Endodermal cell (in vitro differentiated cells): ENCODE measurements at regions not wholly inside any gene's neighbourhood (a gene's known extent, or its start where the extent isn't known, plus 50 kb on each side); places are given as distances from the start of the nearest gene placed in this dataset.
A peak's percentile ranks its signal among the peaks of the same experiment; 100 is the strongest.

Source experiments
- DNase-seq: peaks from one replicate; pipeline ENCODE4 v3.0.0-alpha.2; 2017
- H3K27ac ChIP-seq: 2 replicates; pipeline ENCODE4 v1.5.1; 2013; ENCODE audit warnings: mild to moderate bottlenecking, low read depth, low read length, moderate library complexity
- H3K27me3 ChIP-seq: 2 replicates; pipeline ENCODE4 v1.6.1; 2013; ENCODE audit warnings: mild to moderate bottlenecking, low read length, moderate library complexity; ENCODE audit not compliant: insufficient read depth, control insufficient read depth, poor library complexity, severe bottlenecking
- H3K36me3 ChIP-seq: 2 replicates; pipeline ENCODE4 v1.7.0; 2013; ENCODE audit warnings: mild to moderate bottlenecking, low read length, moderate library complexity; ENCODE audit not compliant: control insufficient read depth, insufficient read depth
- H3K4me1 ChIP-seq: one replicate; pipeline ENCODE4 v1.7.0; 2013; ENCODE audit warnings: low read length; ENCODE audit not compliant: control insufficient read depth, insufficient read depth
- H3K4me3 ChIP-seq: 2 replicates; pipeline ENCODE4 v1.5.1; 2013; ENCODE audit warnings: mild to moderate bottlenecking, low read length, moderate library complexity
- H3K9ac ChIP-seq: 2 replicates; pipeline ENCODE4 v1.6.1; 2013; ENCODE audit warnings: mild to moderate bottlenecking, low read length, moderate library complexity; ENCODE audit not compliant: poor library complexity, severe bottlenecking; ENCODE audit errors: extremely low read depth
- H3K9me3 ChIP-seq: 2 replicates; pipeline ENCODE4 v1.6.1; 2013; ENCODE audit warnings: mild to moderate bottlenecking, low read length, moderate library complexity; ENCODE audit not compliant: control insufficient read depth
- H3K27ac Mint-ChIP-seq: 2 replicates; pipeline ENCODE4 v1.8.0; 2020; ENCODE audit warnings: mixed read lengths
- H3K27me3 Mint-ChIP-seq: 2 replicates; pipeline ENCODE4 v1.8.0; 2021; ENCODE audit warnings: mild to moderate bottlenecking, mixed read lengths; ENCODE audit not compliant: insufficient read depth
- H3K36me3 Mint-ChIP-seq: 2 replicates; pipeline ENCODE4 v1.8.0; 2020; ENCODE audit warnings: low read depth, mixed read lengths
- H3K4me1 Mint-ChIP-seq: 2 replicates; pipeline ENCODE4 v1.8.0; 2020; ENCODE audit warnings: mixed read lengths
- H3K4me3 Mint-ChIP-seq: 2 replicates; pipeline ENCODE4 v1.8.0; 2020; ENCODE audit warnings: mild to moderate bottlenecking, moderate library complexity, mixed read lengths
- H3K9me3 Mint-ChIP-seq: 2 replicates; pipeline ENCODE4 v1.8.0; 2020; ENCODE audit warnings: mild to moderate bottlenecking, mixed read lengths
- CTCF ChIP-seq: fragments of 200-600 bp; sonication (generic); conservative IDR thresholded peaks from 2 replicates; pipeline ENCODE4 v1.5.0; 2021; ENCODE audit warnings: antibody characterized with exemption, mild to moderate bottlenecking
- WGBS, 2 experiments: methylation state at CpG; one replicate each; pipeline versions ENCODE4 v1.1.5 to v1.1.7; 2013; ENCODE audit warnings: missing lambda C conversion rate in 2 of 2, mixed read lengths in 1 of 2; ENCODE audit not compliant: insufficient coverage in 1 of 2, insufficient read length in 1 of 2; 5-methylcytosine and 5-hydroxymethylcytosine counted together

- WGBS, 2 experiments, result 100% methylated on average over 1 of the region's 1 CpG; no CpG with 5 or more reads in 1 of the 2 experiments
- DNase-seq, result no peak
- H3K4me1 ChIP-seq, result no peaks in the 10 kb centered on the region
- H3K36me3 Mint-ChIP-seq, result no peaks in the 10 kb centered on the region
- H3K27me3 Mint-ChIP-seq, result no peaks in the 10 kb centered on the region
- H3K4me3 Mint-ChIP-seq, result no peak overlapping the region
- no peak overlapping the region for H3K9ac ChIP-seq
- no peak overlapping the region for H3K4me3 ChIP-seq
- no peak overlapping the region for H3K27ac ChIP-seq
- no peaks in the 10 kb centered on the region for H3K27me3 ChIP-seq
- peaks cover 2% of the 10 kb centered on the region for H3K9me3 Mint-ChIP-seq
- H3K27ac Mint-ChIP-seq, result no peak overlapping the region
- H3K9me3 ChIP-seq, result no peaks in the 10 kb centered on the region
- H3K4me1 Mint-ChIP-seq, result peaks cover 15% of the 10 kb centered on the region
- no peaks in the 10 kb centered on the region for H3K36me3 ChIP-seq
- no peak for TF ChIP-seq CTCF
Measured at GRCh38 chr2:193349642-193350041, 1154.9 kb upstream of the TMEFF2 start.

GRCh38 chr2:193348055-193348454 is 1153.3 kb upstream of the TMEFF2 start:
- Histone ChIP-seq H3K9ac (no peak overlapping the region), H3K9me3 (no peaks in the 10 kb centered on the region), H3K27me3 (no peaks in the 10 kb centered on the region), H3K27ac (no peak overlapping the region), H3K4me1 (no peaks in the 10 kb centered on the region), H3K4me3 (no peak overlapping the region), H3K36me3 (no peaks in the 10 kb centered on the region)
- H3K27ac Mint-ChIP-seq, result peak overlapping the region; percentile 89
- H3K4me3 Mint-ChIP-seq, result no peak overlapping the region
- no peak for DNase-seq
- H3K27me3 Mint-ChIP-seq, result no peaks in the 10 kb centered on the region
- H3K4me1 Mint-ChIP-seq, result peaks cover 15% of the 10 kb centered on the region
- no peaks in the 10 kb centered on the region for H3K36me3 Mint-ChIP-seq
- H3K9me3 Mint-ChIP-seq, result peaks cover 2% of the 10 kb centered on the region
- 100% methylated on average over 2 of the region's 2 CpGs; no CpG with 5 or more reads in 1 of the 2 experiments for WGBS, 2 experiments
- no peak for TF ChIP-seq CTCF

DNA sequence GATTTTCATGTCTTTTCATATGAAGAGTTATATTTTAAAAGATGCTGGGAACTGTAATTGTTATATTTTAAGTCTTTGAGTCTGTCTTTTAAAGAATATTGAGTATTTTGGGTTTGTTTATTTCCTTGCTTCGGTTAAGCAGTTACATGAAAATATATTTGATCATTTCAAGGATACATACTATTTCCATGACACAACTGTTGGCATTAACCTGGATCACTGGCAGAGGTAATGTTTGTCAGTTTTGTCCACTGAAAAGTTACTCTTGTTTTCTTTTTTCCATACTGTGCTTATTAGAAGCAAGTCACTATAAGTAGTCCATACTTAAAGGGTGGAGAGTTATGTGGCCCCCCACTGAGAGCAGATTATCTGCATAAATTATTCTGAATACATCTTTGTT is 1142.0 kb upstream of the TMEFF2 start:
- Mint-ChIP-seq H3K36me3 (no peaks in the 10 kb centered on the region), H3K4me3 (no peak overlapping the region), H3K27me3 (no peaks in the 10 kb centered on the region), H3K4me1 (no peaks in the 10 kb centered on the region), H3K9me3 (no peaks in the 10 kb centered on the region), H3K27ac (no peak overlapping the region)
- 60% methylated on average over 1 of the region's 1 CpG; no CpG with 5 or more reads in 1 of the 2 experiments for WGBS, 2 experiments
- Histone ChIP-seq H3K4me1 (no peaks in the 10 kb centered on the region), H3K9me3 (no peaks in the 10 kb centered on the region), H3K27me3 (no peaks in the 10 kb centered on the region), H3K27ac (no peak overlapping the region), H3K36me3 (no peaks in the 10 kb centered on the region), H3K4me3 (no peak overlapping the region), H3K9ac (no peak overlapping the region)
- TF ChIP-seq CTCF, result no peak
- no peak for DNase-seq
